ENCODE measurements at regions not wholly inside any gene's neighbourhood (a gene's known extent, or its start where the extent isn't known, plus 50 kb on each side); places are given as distances from the start of the nearest gene placed in this dataset.

DNA sequence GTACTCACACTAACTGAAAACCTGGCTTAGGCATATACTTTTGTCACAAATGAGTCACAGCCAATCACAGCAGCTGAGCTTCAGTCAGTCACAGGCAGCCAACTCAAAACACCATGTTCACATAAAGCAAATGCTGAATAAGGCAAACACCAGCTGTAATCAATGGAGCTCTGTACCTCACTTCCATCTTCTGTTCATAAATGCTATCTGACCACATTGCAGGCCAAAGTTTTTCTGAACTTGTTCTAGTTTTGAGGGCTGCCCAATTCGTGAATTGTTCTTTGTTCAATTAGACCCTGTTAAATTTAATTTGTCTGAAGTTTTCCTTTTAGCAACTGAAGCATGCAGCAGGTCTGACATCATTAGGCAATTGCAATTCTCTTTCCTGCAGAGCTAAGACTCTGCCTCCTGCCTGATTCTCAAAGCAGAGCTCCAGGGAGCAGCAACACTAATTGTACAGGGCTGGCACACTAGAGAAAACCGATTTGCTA, 129.9 kb downstream of the WIF1 start:
- intact Hi-C loops (cut with micrococcal nuclease; ENCODE audit: unreplicated experiment) (no loop called here), in situ Hi-C loops (cut with HindIII; ENCODE audit: extremely low pct_ligation_motif_present, low pct_unique_long_range_greater_than_20kb) (no loop called here)
- 3% methylated on average over 2 of the region's 2 CpGs for WGBS (ENCODE audit: low lambda C conversion rate)
- no peak overlapping the region for H3K27ac ChIP-seq (ENCODE audit: extremely low read length, insufficient read depth, low read length)
- H3K36me3 ChIP-seq (replicated peaks in 1 of 2; ENCODE audit: control insufficient read depth in 1 of 2, insufficient read depth in 2 of 2, low read length in 2 of 2), result no peaks in the 10 kb centered on the region
- no peaks in the 10 kb centered on the region for H3K4me1 ChIP-seq (ENCODE audit: insufficient read depth, low read length)
- H3K9me3 ChIP-seq (ENCODE audit: low read length), result no peaks in the 10 kb centered on the region
- H3K4me3 ChIP-seq (replicated peaks in 1 of 3; ENCODE audit: insufficient read depth in 1 of 3, low read depth in 2 of 3, low read length in 3 of 3), result no peak overlapping the region
- no peaks in the 10 kb centered on the region for H3K27me3 ChIP-seq (ENCODE audit: control insufficient read depth in 1 of 2, insufficient read depth in 2 of 2, low read length in 2 of 2)
- ChIA-PET CTCF (ENCODE audit: low intra/inter-chr PET ratio, low total read pairs) (no interaction called here), POLR2A (no interaction called here)
- H3K9ac ChIP-seq (ENCODE audit: insufficient read depth, low read depth, low read length), result no peak overlapping the region
- BruUV-seq (replicated peaks), result no TSS peak
- DNase-seq (ENCODE audit: low spot score), result no peak
- no peak for FAIRE-seq
- no peaks in the 10 kb centered on the region for H4K20me1 ChIP-seq (ENCODE audit: insufficient read depth, low read length)
- ATAC-seq, result no peak
- H3K4me2 ChIP-seq (ENCODE audit: low read depth, low read length), result no peak overlapping the region
- H3K79me2 ChIP-seq (ENCODE audit: insufficient read depth, low read length), result no peaks in the 10 kb centered on the region
- no peak overlapping the region for H2AFZ ChIP-seq (ENCODE audit: low read length)
- TF ChIP-seq, protein P1, sequence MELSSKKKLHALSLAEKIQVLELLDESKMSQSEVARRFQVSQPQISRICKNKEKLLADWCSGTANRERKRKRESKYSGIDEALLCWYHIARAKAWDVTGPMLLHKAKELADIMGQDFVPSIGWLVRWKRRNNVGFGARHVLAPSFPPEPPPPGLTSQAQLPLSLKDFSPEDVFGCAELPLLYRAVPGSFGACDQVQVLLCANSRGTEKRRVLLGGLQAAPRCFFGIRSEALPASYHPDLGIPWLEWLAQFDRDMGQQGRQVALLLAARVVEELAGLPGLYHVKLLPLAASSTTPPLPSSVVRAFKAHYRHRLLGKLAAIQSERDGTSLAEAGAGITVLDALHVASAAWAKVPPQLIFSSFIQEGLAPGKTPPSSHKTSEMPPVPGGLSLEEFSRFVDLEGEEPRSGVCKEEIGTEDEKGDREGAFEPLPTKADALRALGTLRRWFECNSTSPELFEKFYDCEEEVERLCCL (CRISPR knock-in tag; IDR thresholded peaks at IDR 0.05; ENCODE audit: borderline replicate concordance), result no peak
- TF ChIP-seq RAD21 (CRISPR knock-in tag; IDR thresholded peaks at IDR 0.05), result no peak
- TF ChIP-seq MED8 (CRISPR knock-in tag; IDR thresholded peaks at IDR 0.05; ENCODE audit: insufficient replicate concordance), result no peak

DNA sequence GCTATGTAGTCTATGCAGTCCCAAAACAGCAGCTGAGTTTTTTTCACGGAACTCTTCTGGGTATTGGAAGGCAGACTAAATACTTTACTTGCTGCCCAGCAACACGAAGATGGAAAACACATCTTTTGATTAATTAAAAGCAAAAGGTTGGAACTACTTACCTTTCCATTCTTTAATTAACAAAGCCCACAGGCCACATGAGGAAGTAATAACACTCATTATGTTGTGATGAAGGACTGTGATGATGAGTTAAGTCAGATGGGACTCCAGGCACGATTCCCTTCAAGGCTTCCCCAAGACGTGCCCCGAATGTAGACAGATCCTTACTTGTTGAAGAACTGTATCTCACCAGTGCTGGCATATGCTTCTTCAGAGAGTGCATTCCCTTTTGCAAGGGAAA, 129.0 kb downstream of the WIF1 start:
- Histone ChIP-seq H3K9me3 (ENCODE audit: low read length) (no peaks in the 10 kb centered on the region), H3K4me3 (replicated peaks in 1 of 3; ENCODE audit: insufficient read depth in 1 of 3, low read depth in 2 of 3, low read length in 3 of 3) (no peak overlapping the region), H3K36me3 (replicated peaks in 1 of 2; ENCODE audit: control insufficient read depth in 1 of 2, insufficient read depth in 2 of 2, low read length in 2 of 2) (no peaks in the 10 kb centered on the region), H2AFZ (ENCODE audit: low read length) (no peak overlapping the region), H3K27ac (ENCODE audit: extremely low read length, insufficient read depth, low read length) (no peak overlapping the region), H4K20me1 (ENCODE audit: insufficient read depth, low read length) (no peaks in the 10 kb centered on the region), H3K4me2 (ENCODE audit: low read depth, low read length) (no peak overlapping the region), H3K4me1 (ENCODE audit: insufficient read depth, low read length) (peaks cover 1% of the 10 kb centered on the region; the same call in 1 of the 2 replicates), H3K9ac (ENCODE audit: insufficient read depth, low read depth, low read length) (no peak overlapping the region), H3K27me3 (ENCODE audit: control insufficient read depth in 1 of 2, insufficient read depth in 2 of 2, low read length in 2 of 2) (no peaks in the 10 kb centered on the region), H3K79me2 (ENCODE audit: insufficient read depth, low read length) (no peaks in the 10 kb centered on the region)
- POLR2A ChIA-PET, result no interaction called here
- ATAC-seq, result no peak
- BruUV-seq (replicated peaks), result no TSS peak
- no peak for TF ChIP-seq ZC3H13 (CRISPR knock-in tag; IDR thresholded peaks at IDR 0.05)
- TF ChIP-seq SP1 (IDR thresholded peaks at IDR 0.05), result no peak
- TF ChIP-seq SP1 (CRISPR knock-in tag; IDR thresholded peaks at IDR 0.05), result no peak
- no peak for TF ChIP-seq SMYD3 (CRISPR knock-in tag; IDR thresholded peaks at IDR 0.05)
- TF ChIP-seq, protein P2, sequence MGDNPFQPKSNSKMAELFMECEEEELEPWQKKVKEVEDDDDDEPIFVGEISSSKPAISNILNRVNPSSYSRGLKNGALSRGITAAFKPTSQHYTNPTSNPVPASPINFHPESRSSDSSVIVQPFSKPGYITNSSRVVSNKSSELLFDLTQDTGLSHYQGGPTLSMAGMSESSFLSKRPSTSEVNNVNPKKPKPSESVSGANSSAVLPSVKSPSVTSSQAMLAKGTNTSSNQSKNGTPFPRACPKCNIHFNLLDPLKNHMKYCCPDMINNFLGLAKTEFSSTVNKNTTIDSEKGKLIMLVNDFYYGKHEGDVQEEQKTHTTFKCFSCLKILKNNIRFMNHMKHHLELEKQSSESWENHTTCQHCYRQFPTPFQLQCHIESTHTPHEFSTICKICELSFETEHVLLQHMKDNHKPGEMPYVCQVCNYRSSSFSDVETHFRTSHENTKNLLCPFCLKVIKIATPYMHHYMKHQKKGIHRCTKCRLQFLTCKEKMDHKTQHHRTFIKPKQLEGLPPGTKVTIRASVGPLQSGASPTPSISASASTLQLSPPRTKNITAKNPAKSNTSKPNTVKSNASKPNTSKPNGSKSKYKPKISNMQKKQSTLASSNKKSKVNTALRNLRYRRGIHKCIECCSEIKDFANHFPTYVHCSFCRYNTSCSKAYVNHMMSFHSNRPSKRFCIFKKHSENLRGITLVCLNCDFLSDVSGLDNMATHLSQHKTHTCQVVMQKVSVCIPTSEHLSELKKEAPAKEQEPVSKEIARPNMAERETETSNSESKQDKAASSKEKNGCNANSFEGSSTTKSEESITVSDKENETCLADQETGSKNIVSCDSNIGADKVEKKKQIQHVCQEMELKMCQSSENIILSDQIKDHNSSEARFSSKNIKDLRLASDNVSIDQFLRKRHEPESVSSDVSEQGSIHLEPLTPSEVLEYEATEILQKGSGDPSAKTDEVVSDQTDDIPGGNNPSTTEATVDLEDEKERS (CRISPR knock-in tag; IDR thresholded peaks at IDR 0.05), result no peak
- no peak for TF ChIP-seq PPARG (CRISPR knock-in tag; conservative IDR thresholded peaks at IDR 0.05)
- TF ChIP-seq MIER3 (CRISPR knock-in tag; IDR thresholded peaks at IDR 0.05; ENCODE audit: borderline replicate concordance), result no peak
- TF ChIP-seq, protein P3, sequence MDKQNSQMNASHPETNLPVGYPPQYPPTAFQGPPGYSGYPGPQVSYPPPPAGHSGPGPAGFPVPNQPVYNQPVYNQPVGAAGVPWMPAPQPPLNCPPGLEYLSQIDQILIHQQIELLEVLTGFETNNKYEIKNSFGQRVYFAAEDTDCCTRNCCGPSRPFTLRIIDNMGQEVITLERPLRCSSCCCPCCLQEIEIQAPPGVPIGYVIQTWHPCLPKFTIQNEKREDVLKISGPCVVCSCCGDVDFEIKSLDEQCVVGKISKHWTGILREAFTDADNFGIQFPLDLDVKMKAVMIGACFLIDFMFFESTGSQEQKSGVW (CRISPR knock-in tag; IDR thresholded peaks at IDR 0.05; ENCODE audit: borderline replicate concordance), result no peak
- intact Hi-C loops (cut with micrococcal nuclease; ENCODE audit: unreplicated experiment) (no loop called here), in situ Hi-C loops (cut with HindIII; ENCODE audit: extremely low pct_ligation_motif_present, low pct_unique_long_range_greater_than_20kb) (no loop called here)
- 35% methylated on average over 5 of the region's 5 CpGs for WGBS (ENCODE audit: low lambda C conversion rate)
- FAIRE-seq, result no peak
- CTCF ChIA-PET (ENCODE audit: low intra/inter-chr PET ratio, low total read pairs), result no interaction called here
- no peak for DNase-seq (ENCODE audit: low spot score)
